T-cell (primary cell): ENCODE measurements at regions not wholly inside any gene's neighbourhood (a gene's known extent, or its start where the extent isn't known, plus 50 kb on each side); places are given as distances from the start of the nearest gene placed in this dataset.
"Not testable (repeated sequence)": the region's sequence is repeated elsewhere in the genome, so short reads cannot be mapped to it uniquely, and the experiment has no call there.

Experiments
- ATAC-seq, 4 experiments: fragments of 200-7000 bp in 3 of 4; fragments of 150-1000 bp in 1 of 4; cut with Tn5 transposase; replicated peaks in 1 of 4; 1 replicate in 3 of 4; 2 replicates in 1 of 4; pipeline ENCODE4 v1.10.0; 2021; ENCODE audit warnings: moderate library complexity in 3 of 4, mild to moderate bottlenecking in 2 of 4, moderate number of reproducible peaks in 1 of 4
- CTCF ChIA-PET, 2 donors: fragments of 300-600 bp; sonication (Branson Sonifier 250); formaldehyde crosslinking; loops; one replicate each; lab custom pipeline; 2022; ENCODE audit warnings: antibody characterized with exemption in 2 of 2; lab: Charles Lee
- POLR2A ChIA-PET, 2 donors: fragments of 300-600 bp; sonication (Branson Sonifier 250); formaldehyde crosslinking; loops; one replicate each; lab custom pipeline; 2022; ENCODE audit warnings: antibody characterized with exemption in 2 of 2; lab: Charles Lee
- DNase-seq, 35 experiments: peaks; one replicate each; pipeline versions ENCODE4 v3.0.0 to v3.0.0-alpha.2; 2013 to 2023
- H3K27ac ChIP-seq: one replicate; pipeline ENCODE4 v1.5.1; 2013; ENCODE audit warnings: low read length
- H3K27me3 ChIP-seq, 2 experiments: replicated peaks in 1 of 2; 1 replicate in 1 of 2; 2 replicates in 1 of 2; pipeline versions ENCODE4 v1.6.1 to v1.7.0; 2013; ENCODE audit warnings: low read length in 1 of 2, mixed read lengths in 1 of 2; ENCODE audit not compliant: control insufficient read depth in 2 of 2, insufficient read depth in 2 of 2; ENCODE audit errors: extremely low read depth in 1 of 2
- H3K36me3 ChIP-seq, 2 donors: 1 replicate in 1 of 2; 2 replicates in 1 of 2; pipeline versions ENCODE4 v1.6.1 to v1.7.0; 2013; ENCODE audit warnings: low read length in 1 of 2; ENCODE audit not compliant: control insufficient read depth in 2 of 2, insufficient read depth in 1 of 2; ENCODE audit errors: extremely low read depth in 1 of 2
- H3K4me1 ChIP-seq, 2 experiments: 1 replicate in 1 of 2; 2 replicates in 1 of 2; pipeline versions ENCODE4 v1.6.1 to v1.7.0; 2013; ENCODE audit warnings: low read length in 2 of 2, mixed read lengths in 1 of 2; ENCODE audit not compliant: insufficient read depth in 2 of 2, control insufficient read depth in 1 of 2; ENCODE audit errors: extremely low read depth in 1 of 2
- H3K4me3 ChIP-seq, 2 donors: 1 replicate in 1 of 2; 2 replicates in 1 of 2; pipeline versions ENCODE4 v1.5.1 to v1.7.0; 2013; ENCODE audit warnings: mild to moderate bottlenecking in 2 of 2, low read length in 1 of 2, moderate library complexity in 1 of 2; ENCODE audit not compliant: control insufficient read depth in 1 of 2; ENCODE audit errors: extremely low read depth in 1 of 2
- H3K9me3 ChIP-seq: 2 replicates; pipeline ENCODE4 v1.7.0; 2013
- H3K27ac Mint-ChIP-seq, 2 donors: one replicate each; pipeline ENCODE4 v1.8.0; 2020 to 2021; ENCODE audit warnings: mild to moderate bottlenecking in 2 of 2, mixed read lengths in 2 of 2
- H3K27me3 Mint-ChIP-seq, 2 donors: one replicate each; pipeline ENCODE4 v1.8.0; 2021 to 2022; ENCODE audit warnings: mixed read lengths in 2 of 2
- H3K36me3 Mint-ChIP-seq: one replicate; pipeline ENCODE4 v1.8.0; 2021; ENCODE audit warnings: mixed read lengths
- H3K4me1 Mint-ChIP-seq, 3 donors: one replicate each; pipeline ENCODE4 v1.8.0; 2020 to 2022; ENCODE audit warnings: mixed read lengths in 3 of 3, mild to moderate bottlenecking in 1 of 3
- H3K4me3 Mint-ChIP-seq, 3 donors: one replicate each; pipeline ENCODE4 v1.8.0; 2020 to 2022; ENCODE audit warnings: mild to moderate bottlenecking in 3 of 3, mixed read lengths in 3 of 3, moderate library complexity in 3 of 3
- H3K9me3 Mint-ChIP-seq, 3 donors: one replicate each; pipeline ENCODE4 v1.8.0; 2020 to 2022; ENCODE audit warnings: mixed read lengths in 3 of 3
- WGBS: methylation state at CpG from one replicate; pipeline ENCODE4 v1.1.5; 2013; ENCODE audit warnings: missing lambda C conversion rate; ENCODE audit not compliant: insufficient coverage; 5-methylcytosine and 5-hydroxymethylcytosine counted together

- peaks cover 0 to 4% of the 10 kb centered on the region in 2 donors for H3K27me3 Mint-ChIP-seq
- H3K36me3 ChIP-seq = no peaks in the 10 kb centered on the region
- no peak for ATAC-seq
- WGBS = no CpG with 5 or more reads among the region's 3 CpGs
- H3K9me3 Mint-ChIP-seq = peaks cover 2 to 7% (median 6%) of the 10 kb centered on the region in 3 donors
- no peaks in the 10 kb centered on the region for H3K4me1 Mint-ChIP-seq
- H3K4me3 ChIP-seq = no peak overlapping the region
- H3K27ac Mint-ChIP-seq = no peak overlapping the region
- POLR2A ChIA-PET = no interaction called here
- DNase-seq = no peak
- H3K4me3 Mint-ChIP-seq = no peak overlapping the region
- no peaks in the 10 kb centered on the region for H3K4me1 ChIP-seq
- H3K9me3 ChIP-seq = no peaks in the 10 kb centered on the region
- no peaks in the 10 kb centered on the region for H3K27me3 ChIP-seq
- H3K27ac ChIP-seq = no peak overlapping the region
- CTCF ChIA-PET = no interaction called here
- no peaks in the 10 kb centered on the region for H3K36me3 Mint-ChIP-seq
These were observed 84.9 kb downstream of the DUSP6 start for GRCh38 chr12:89267404-89267803.

GRCh38 chr12:89266574-89267188 is 85.6 kb downstream of the DUSP6 start:
- H3K9me3 ChIP-seq, H3K4me1 ChIP-seq, H3K27me3 Mint-ChIP-seq, H3K27me3 ChIP-seq, H3K36me3 ChIP-seq, H3K4me3 Mint-ChIP-seq, DNase-seq, H3K27ac Mint-ChIP-seq, H3K4me1 Mint-ChIP-seq, H3K9me3 Mint-ChIP-seq, CTCF ChIA-PET, H3K4me3 ChIP-seq, POLR2A ChIA-PET, ATAC-seq, H3K36me3 Mint-ChIP-seq, H3K27ac ChIP-seq: not testable (repeated sequence)
- WGBS = 75% methylated on average over 8 of the region's 16 CpGs

GRCh38 chr12:89264837-89265236 is 87.5 kb downstream of the DUSP6 start:
- ATAC-seq = no peak
- ChIA-PET POLR2A (no interaction called here), CTCF (no interaction called here)

GRCh38 chr12:89263900-89264299 is 88.4 kb downstream of the DUSP6 start:
- Mint-ChIP-seq H3K4me1 (peaks cover 0 to 2% (median 0%) of the 10 kb centered on the region in 3 donors), H3K27ac (no peak overlapping the region), H3K36me3 (no peaks in the 10 kb centered on the region), H3K9me3 (no peaks in the 10 kb centered on the region), H3K4me3 (no peak overlapping the region), H3K27me3 (peaks cover 0 to 4% of the 10 kb centered on the region in 2 donors)
- H3K36me3 ChIP-seq = no peaks in the 10 kb centered on the region
- H3K4me3 ChIP-seq = no peak overlapping the region
- DNase-seq (no peak), ATAC-seq (no peak)
- CTCF ChIA-PET = no interaction called here
- H3K4me1 ChIP-seq = no peaks in the 10 kb centered on the region
- WGBS = 94% methylated on average over 3 of the region's 4 CpGs
- no peaks in the 10 kb centered on the region for H3K9me3 ChIP-seq
- no peak overlapping the region for H3K27ac ChIP-seq
- no peaks in the 10 kb centered on the region for H3K27me3 ChIP-seq
- POLR2A ChIA-PET = no interaction called here

More at GRCh38 chr12:89264837-89265236, 87.5 kb downstream of the DUSP6 start:
- Mint-ChIP-seq H3K27ac (no peak overlapping the region), H3K9me3 (no peaks in the 10 kb centered on the region), H3K4me3 (no peak overlapping the region), H3K27me3 (peaks cover 0 to 4% of the 10 kb centered on the region in 2 donors), H3K36me3 (no peaks in the 10 kb centered on the region), H3K4me1 (peaks cover 0 to 2% (median 0%) of the 10 kb centered on the region in 3 donors)
- Histone ChIP-seq H3K9me3 (no peaks in the 10 kb centered on the region), H3K27me3 (no peaks in the 10 kb centered on the region), H3K36me3 (no peaks in the 10 kb centered on the region), H3K27ac (no peak overlapping the region), H3K4me1 (no peaks in the 10 kb centered on the region), H3K4me3 (no peak overlapping the region)
- DNase-seq = no peak

GRCh38 chr12:89262855-89263552 is 89.3 kb downstream of the DUSP6 start:
- Mint-ChIP-seq H3K27ac (no peak overlapping the region), H3K9me3 (peaks cover 0 to 5% (median 5%) of the 10 kb centered on the region in 3 donors), H3K27me3 (peaks cover 0 to 4% of the 10 kb centered on the region in 2 donors), H3K4me1 (peaks cover 0 to 2% (median 0%) of the 10 kb centered on the region in 3 donors), H3K4me3 (no peak overlapping the region), H3K36me3 (no peaks in the 10 kb centered on the region)
- no peak overlapping the region for H3K27ac ChIP-seq
- DNase-seq (no peak), ATAC-seq (no peak)
- no peaks in the 10 kb centered on the region for H3K9me3 ChIP-seq
- CTCF ChIA-PET = interaction anchor here (0.6 to 0.8 kb wide), 2 partner anchors 18 to 564 kb away, joined by 3 read pairs; no protein-coding TSS in a partner anchor
- H3K4me1 ChIP-seq = no peaks in the 10 kb centered on the region
- POLR2A ChIA-PET = no interaction called here
- no peaks in the 10 kb centered on the region for H3K27me3 ChIP-seq
- WGBS = 86% methylated on average over 2 of the region's 2 CpGs
- H3K4me3 ChIP-seq = no peak overlapping the region
- no peaks in the 10 kb centered on the region for H3K36me3 ChIP-seq

GRCh38 chr12:89261982-89262381 is 90.3 kb downstream of the DUSP6 start:
- 73% methylated on average over 4 of the region's 4 CpGs for WGBS
- H3K4me3 Mint-ChIP-seq = no peak overlapping the region
- H3K36me3 ChIP-seq = no peaks in the 10 kb centered on the region
- H3K27me3 Mint-ChIP-seq = peaks cover 0 to 4% of the 10 kb centered on the region in 2 donors
- no peaks in the 10 kb centered on the region for H3K27me3 ChIP-seq
- ChIA-PET POLR2A (interaction anchor here in 1 of 2 donors (0.7 kb wide), 1 partner anchor 69 kb away, joined by 3 read pairs; no protein-coding TSS in a partner anchor), CTCF (interaction anchor here in 1 of 2 donors (0.8 kb wide), 1 partner anchor 17 kb away, joined by 3 read pairs; no protein-coding TSS in a partner anchor)
- ATAC-seq (no peak), DNase-seq (no peak)
- no peak overlapping the region for H3K27ac ChIP-seq
- peaks cover 0 to 6% (median 6%) of the 10 kb centered on the region in 3 donors for H3K9me3 Mint-ChIP-seq
- H3K4me1 Mint-ChIP-seq = peaks cover 0 to 2% (median 0%) of the 10 kb centered on the region in 3 donors
- H3K4me1 ChIP-seq = no peaks in the 10 kb centered on the region
- H3K4me3 ChIP-seq = no peak overlapping the region
- no peaks in the 10 kb centered on the region for H3K36me3 Mint-ChIP-seq
- H3K9me3 ChIP-seq = no peaks in the 10 kb centered on the region
- no peak overlapping the region for H3K27ac Mint-ChIP-seq
